Vagina (tissue), 2 donors: ENCODE measurements at regions not wholly inside any gene's neighbourhood (a gene's known extent, or its start where the extent isn't known, plus 50 kb on each side); places are given as distances from the start of the nearest gene placed in this dataset.

Experiments
- DNase-seq, 2 donors: peaks; one replicate each; pipeline ENCODE4 v3.0.0-alpha.2; 2017; ENCODE audit errors: extremely low spot score in 2 of 2
- H3K27ac ChIP-seq: fragments of 200-600 bp; sonication (generic); one replicate; pipeline ENCODE4 v1.5.1; 2019
- H3K27me3 ChIP-seq: fragments of 200-600 bp; sonication (generic); one replicate; pipeline ENCODE4 v1.5.1; 2019
- H3K36me3 ChIP-seq, 2 donors: fragments of 200-600 bp; sonication (generic); one replicate each; pipeline ENCODE4 v1.5.1; 2017 to 2019
- H3K4me1 ChIP-seq: fragments of 200-600 bp; sonication (generic); one replicate; pipeline ENCODE4 v1.5.1; 2019
- H3K4me3 ChIP-seq, 2 donors: fragments of 200-600 bp; sonication (generic); 1 replicate in 1 of 2; 2 replicates in 1 of 2; pipeline ENCODE4 v1.5.1; 2016 to 2019
- H3K9me3 ChIP-seq: fragments of 200-600 bp; sonication (generic); one replicate; pipeline ENCODE4 v1.5.1; 2019
- CTCF ChIP-seq, 3 experiments: fragments of 450-650 bp in 2 of 3; fragments of 200-600 bp in 1 of 3; sonication (generic) in 1 of 3; IDR thresholded peaks; one replicate each; pipeline ENCODE4 v1.5.1; 2017 to 2019; ENCODE audit warnings: antibody characterized with exemption in 3 of 3, mild to moderate bottlenecking in 2 of 3, moderate library complexity in 2 of 3
- POLR2A ChIP-seq, 2 donors: fragments of 450-650 bp; IDR thresholded peaks; one replicate each; pipeline ENCODE4 v1.6.1; 2017; ENCODE audit warnings: antibody characterized with exemption in 2 of 2, mild to moderate bottlenecking in 2 of 2, moderate library complexity in 2 of 2
- POLR2AphosphoS5 ChIP-seq, 2 donors: sonication (generic); formaldehyde crosslinking; IDR thresholded peaks; one replicate each; pipeline ENCODE4 v1.9.0; 2017; ENCODE audit warnings: antibody characterized with exemption in 2 of 2, mild to moderate bottlenecking in 2 of 2, low read depth in 1 of 2; ENCODE audit not compliant: insufficient read depth in 1 of 2
- intact Hi-C: fragments of 100-400 bp; cut with DNase I; formaldehyde crosslinking; loops from one replicate; pipeline ENCODE4 v1.15.1; 2023

GRCh38 chr5:102089883-102090282, 206.2 kb downstream of the SLCO4C1 start:
- H3K4me1 ChIP-seq, result no peaks in the 10 kb centered on the region
- no peaks in the 10 kb centered on the region for H3K27me3 ChIP-seq
- no peak for DNase-seq
- no peak overlapping the region for H3K27ac ChIP-seq
- no peaks in the 10 kb centered on the region for H3K36me3 ChIP-seq
- H3K4me3 ChIP-seq, result no peak overlapping the region
- intact Hi-C loops, result no loop called here
- TF ChIP-seq CTCF (IDR thresholded peaks at IDR 0.05) (no peak), POLR2AphosphoS5 (IDR thresholded peaks at IDR 0.05; ENCODE audit: insufficient read depth in 1 of 2, low read depth in 1 of 2) (no peak)
- H3K9me3 ChIP-seq, result no peaks in the 10 kb centered on the region

GRCh38 chr5:102087906-102088305, 208.2 kb downstream of the SLCO4C1 start:
- TF ChIP-seq CTCF (IDR thresholded peaks at IDR 0.05), result no peak
- TF ChIP-seq POLR2AphosphoS5 (IDR thresholded peaks at IDR 0.05; ENCODE audit: insufficient read depth in 1 of 2, low read depth in 1 of 2), result no peak
- H3K4me1 ChIP-seq, result no peaks in the 10 kb centered on the region
- H3K4me3 ChIP-seq, result no peak overlapping the region
- H3K36me3 ChIP-seq, result no peaks in the 10 kb centered on the region
- H3K27ac ChIP-seq, result no peak overlapping the region
- H3K27me3 ChIP-seq, result no peaks in the 10 kb centered on the region
- no peak for DNase-seq
- intact Hi-C loops, result no loop called here
- no peaks in the 10 kb centered on the region for H3K9me3 ChIP-seq

GRCh38 chr5:102080288-102080687, 215.8 kb downstream of the SLCO4C1 start:
- H3K27ac ChIP-seq, result no peak overlapping the region
- no peaks in the 10 kb centered on the region for H3K36me3 ChIP-seq
- DNase-seq, result no peak
- H3K4me1 ChIP-seq, result no peaks in the 10 kb centered on the region
- intact Hi-C loops, result no loop called here
- no peaks in the 10 kb centered on the region for H3K9me3 ChIP-seq
- TF ChIP-seq POLR2AphosphoS5 (IDR thresholded peaks at IDR 0.05; ENCODE audit: insufficient read depth in 1 of 2, low read depth in 1 of 2), result no peak
- no peak for TF ChIP-seq CTCF (IDR thresholded peaks at IDR 0.05)
- H3K4me3 ChIP-seq, result no peak overlapping the region
- H3K27me3 ChIP-seq, result no peaks in the 10 kb centered on the region

GRCh38 chr5:102077920-102078319, 218.2 kb downstream of the SLCO4C1 start:
- intact Hi-C loops, result no loop called here
- H3K27me3 ChIP-seq, result no peaks in the 10 kb centered on the region
- H3K4me3 ChIP-seq, result no peak overlapping the region
- DNase-seq, result no peak
- H3K4me1 ChIP-seq, result no peaks in the 10 kb centered on the region
- no peaks in the 10 kb centered on the region for H3K36me3 ChIP-seq
- no peak for TF ChIP-seq POLR2AphosphoS5 (IDR thresholded peaks at IDR 0.05; ENCODE audit: insufficient read depth in 1 of 2, low read depth in 1 of 2)
- TF ChIP-seq CTCF (IDR thresholded peaks at IDR 0.05), result no peak
- TF ChIP-seq POLR2A (IDR thresholded peaks at IDR 0.05), result no peak
- H3K27ac ChIP-seq, result no peak overlapping the region
- H3K9me3 ChIP-seq, result no peaks in the 10 kb centered on the region

- DNase-seq, result no peak
- intact Hi-C loops, result no loop called here
- H3K36me3 ChIP-seq, result no peaks in the 10 kb centered on the region
Measured at GRCh38 chr5:102069974-102070373, 226.1 kb downstream of the SLCO4C1 start.

More at GRCh38 chr5:102069974-102070373, 226.1 kb downstream of the SLCO4C1 start:
- TF ChIP-seq POLR2A (IDR thresholded peaks at IDR 0.05) (no peak), POLR2AphosphoS5 (IDR thresholded peaks at IDR 0.05; ENCODE audit: insufficient read depth in 1 of 2, low read depth in 1 of 2) (no peak), CTCF (IDR thresholded peaks at IDR 0.05) (no peak)
- Histone ChIP-seq H3K27ac (no peak overlapping the region), H3K4me1 (no peaks in the 10 kb centered on the region), H3K9me3 (no peaks in the 10 kb centered on the region), H3K4me3 (no peak overlapping the region), H3K27me3 (no peaks in the 10 kb centered on the region)
